Keratinocyte (primary cell): ENCODE measurements at regions not wholly inside any gene's neighbourhood (a gene's known extent, or its start where the extent isn't known, plus 50 kb on each side); places are given as distances from the start of the nearest gene placed in this dataset.

ENCODE experiments used
- EZH2 ChIP-seq: IDR thresholded peaks from one replicate; pipeline ENCODE4 v1.6.1; 2012; ENCODE audit warnings: inconsistent platforms, mild to moderate bottlenecking, low read length, moderate library complexity
- TF ChIP-seq, protein P1 (sequence below), 3 experiments: IDR thresholded peaks in 1 of 3; conservative IDR thresholded peaks in 1 of 3; optimal IDR thresholded peaks in 1 of 3; 2 replicates in 2 of 3; 3 replicates in 1 of 3; pipeline versions ENCODE3 to v1.5.1; 2011; ENCODE audit warnings: low read length in 3 of 3, mild to moderate bottlenecking in 3 of 3, moderate library complexity in 2 of 3, control low read depth in 1 of 3, inconsistent platforms in 1 of 3; ENCODE audit not compliant: insufficient read depth in 2 of 3; ENCODE audit errors: extremely low read depth in 1 of 3

DNA sequence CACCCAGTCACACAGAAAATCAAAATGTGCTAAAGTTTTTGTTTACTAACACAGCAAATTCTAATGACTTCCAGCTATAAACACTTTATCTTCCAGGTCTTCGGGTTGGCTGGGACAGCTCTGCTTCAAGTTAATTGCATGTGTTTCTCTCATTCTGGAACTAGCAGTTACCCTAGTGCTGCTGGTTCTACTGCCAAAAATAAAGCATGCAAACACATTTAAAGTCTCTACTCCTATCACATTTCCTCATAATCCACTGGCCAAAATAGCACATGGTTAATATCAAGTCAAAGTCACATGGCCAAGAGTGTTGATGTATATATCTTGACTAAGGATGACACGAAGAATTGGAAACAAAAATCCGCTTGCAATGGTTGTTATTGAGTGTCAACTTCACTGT is 973.1 kb upstream of the ADGRL2 start:
- TF ChIP-seq, protein P1, sequence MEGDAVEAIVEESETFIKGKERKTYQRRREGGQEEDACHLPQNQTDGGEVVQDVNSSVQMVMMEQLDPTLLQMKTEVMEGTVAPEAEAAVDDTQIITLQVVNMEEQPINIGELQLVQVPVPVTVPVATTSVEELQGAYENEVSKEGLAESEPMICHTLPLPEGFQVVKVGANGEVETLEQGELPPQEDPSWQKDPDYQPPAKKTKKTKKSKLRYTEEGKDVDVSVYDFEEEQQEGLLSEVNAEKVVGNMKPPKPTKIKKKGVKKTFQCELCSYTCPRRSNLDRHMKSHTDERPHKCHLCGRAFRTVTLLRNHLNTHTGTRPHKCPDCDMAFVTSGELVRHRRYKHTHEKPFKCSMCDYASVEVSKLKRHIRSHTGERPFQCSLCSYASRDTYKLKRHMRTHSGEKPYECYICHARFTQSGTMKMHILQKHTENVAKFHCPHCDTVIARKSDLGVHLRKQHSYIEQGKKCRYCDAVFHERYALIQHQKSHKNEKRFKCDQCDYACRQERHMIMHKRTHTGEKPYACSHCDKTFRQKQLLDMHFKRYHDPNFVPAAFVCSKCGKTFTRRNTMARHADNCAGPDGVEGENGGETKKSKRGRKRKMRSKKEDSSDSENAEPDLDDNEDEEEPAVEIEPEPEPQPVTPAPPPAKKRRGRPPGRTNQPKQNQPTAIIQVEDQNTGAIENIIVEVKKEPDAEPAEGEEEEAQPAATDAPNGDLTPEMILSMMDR (optimal IDR thresholded peaks at IDR 0.05 in 1 of 3, IDR thresholded peaks at IDR 0.05 in 1 of 3, conservative IDR thresholded peaks at IDR 0.05 in 1 of 3; ENCODE audit: extremely low read depth in 1 of 3, insufficient read depth in 2 of 3, low read length in 3 of 3), result no peak
- no peak for TF ChIP-seq EZH2
